GM13976 (cell line): ENCODE measurements at regions not wholly inside any gene's neighbourhood (a gene's known extent, or its start where the extent isn't known, plus 50 kb on each side); places are given as distances from the start of the nearest gene placed in this dataset.
"Not testable (repeated sequence)": the region's sequence is repeated elsewhere in the genome, so short reads cannot be mapped to it uniquely, and the experiment has no call there.

Experiments
- DNase-seq: peaks from one replicate; pipeline ENCODE4 v3.0.0; 2012; ENCODE audit warnings: low spot score
- in situ Hi-C: fragments of 300-500 bp; cut with MboI; formaldehyde crosslinking; loops from one replicate; pipeline ENCODE4 v1.12.0; 2022; ENCODE audit warnings: low sequenced_read_pairs, mixed read lengths, inconsistent platforms; ENCODE audit not compliant: unreplicated experiment
- TF ChIP-seq, protein P1 (sequence below): IDR thresholded peaks from 2 replicates; pipeline ENCODE4 v1.5.1; 2012; ENCODE audit warnings: borderline replicate concordance, mild to moderate bottlenecking; ENCODE audit not compliant: insufficient read depth; ENCODE audit errors: extremely low read depth, missing control alignments, control extremely low read depth

DNA sequence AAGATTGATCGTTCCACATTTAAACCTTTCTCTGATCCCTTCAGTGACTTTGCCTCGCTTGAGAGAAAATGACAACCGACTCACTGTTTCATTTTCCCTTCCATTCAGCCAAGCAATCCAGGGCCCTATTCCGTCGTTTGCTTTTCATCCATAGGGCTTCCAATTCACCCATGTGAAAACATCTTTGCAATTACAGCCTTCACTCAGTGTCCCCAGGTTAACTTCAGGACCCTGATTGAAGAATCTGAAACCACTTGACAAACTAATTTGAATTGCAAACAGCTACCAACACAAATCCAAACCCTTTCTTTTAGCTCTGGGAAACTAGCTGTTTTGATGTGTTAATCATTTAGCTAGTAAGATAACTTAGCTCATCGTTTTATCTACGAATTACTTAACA is 120.2 kb upstream of the FAM9C start:
- TF ChIP-seq, protein P1, sequence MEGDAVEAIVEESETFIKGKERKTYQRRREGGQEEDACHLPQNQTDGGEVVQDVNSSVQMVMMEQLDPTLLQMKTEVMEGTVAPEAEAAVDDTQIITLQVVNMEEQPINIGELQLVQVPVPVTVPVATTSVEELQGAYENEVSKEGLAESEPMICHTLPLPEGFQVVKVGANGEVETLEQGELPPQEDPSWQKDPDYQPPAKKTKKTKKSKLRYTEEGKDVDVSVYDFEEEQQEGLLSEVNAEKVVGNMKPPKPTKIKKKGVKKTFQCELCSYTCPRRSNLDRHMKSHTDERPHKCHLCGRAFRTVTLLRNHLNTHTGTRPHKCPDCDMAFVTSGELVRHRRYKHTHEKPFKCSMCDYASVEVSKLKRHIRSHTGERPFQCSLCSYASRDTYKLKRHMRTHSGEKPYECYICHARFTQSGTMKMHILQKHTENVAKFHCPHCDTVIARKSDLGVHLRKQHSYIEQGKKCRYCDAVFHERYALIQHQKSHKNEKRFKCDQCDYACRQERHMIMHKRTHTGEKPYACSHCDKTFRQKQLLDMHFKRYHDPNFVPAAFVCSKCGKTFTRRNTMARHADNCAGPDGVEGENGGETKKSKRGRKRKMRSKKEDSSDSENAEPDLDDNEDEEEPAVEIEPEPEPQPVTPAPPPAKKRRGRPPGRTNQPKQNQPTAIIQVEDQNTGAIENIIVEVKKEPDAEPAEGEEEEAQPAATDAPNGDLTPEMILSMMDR: no peak
- in situ Hi-C loops: no loop called here
- DNase-seq: no peak

GRCh38 chrX:13162772-13163410 is 118.5 kb upstream of the FAM9C start:
- no peak for DNase-seq
- TF ChIP-seq, protein P1: no peak
- in situ Hi-C loops: no loop called here

- TF ChIP-seq, protein P1: no peak
- DNase-seq: no peak
- in situ Hi-C loops: no loop called here
Measured at GRCh38 chrX:13159886-13160285, 115.5 kb upstream of the FAM9C start.

DNA sequence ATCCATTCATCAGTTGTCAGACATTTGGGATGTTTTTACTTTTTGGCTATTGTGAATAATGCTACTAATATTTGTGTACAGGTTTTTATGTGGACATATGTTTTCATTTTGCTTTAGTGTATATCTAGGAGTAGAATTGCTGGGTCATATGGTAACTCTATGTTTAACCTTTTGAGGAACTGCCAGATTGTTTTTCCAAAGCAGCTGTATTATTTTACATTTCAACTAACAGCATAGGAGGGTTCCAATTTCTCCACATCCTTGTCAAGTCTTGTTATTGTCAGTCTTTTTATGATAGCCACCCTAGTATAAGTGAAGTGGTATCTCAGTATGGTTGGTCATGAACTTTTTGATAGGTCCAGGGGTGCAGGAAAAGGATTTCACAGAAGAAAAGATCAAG is 114.5 kb upstream of the FAM9C start:
- DNase-seq: no peak
- TF ChIP-seq, protein P1: no peak
- in situ Hi-C loops: no loop called here

GRCh38 chrX:13155550-13155949 is 111.1 kb upstream of the FAM9C start:
- in situ Hi-C loops, DNase-seq: not testable (repeated sequence)

GRCh38 chrX:13153796-13154195 is 109.4 kb upstream of the FAM9C start:
- in situ Hi-C loops: no loop called here
- no peak for DNase-seq
- TF ChIP-seq, protein P1: no peak

GRCh38 chrX:13152518-13153185 is 108.2 kb upstream of the FAM9C start:
- no peak for DNase-seq
- TF ChIP-seq, protein P1: no peak
- in situ Hi-C loops: no loop called here
